CD4-positive, alpha-beta T cell (primary cell): ENCODE measurements at regions not wholly inside any gene's neighbourhood (a gene's known extent, or its start where the extent isn't known, plus 50 kb on each side); places are given as distances from the start of the nearest gene placed in this dataset.

ENCODE experiments used
- ATAC-seq: fragments of 200-7000 bp; cut with Tn5 transposase; one replicate; pipeline ENCODE4 v1.10.0; 2022; ENCODE audit warnings: mild to moderate bottlenecking; ENCODE audit not compliant: poor library complexity
- CTCF ChIA-PET: fragments of 350-600 bp; sonication (Branson Sonifier 250); formaldehyde crosslinking; loops from one replicate; lab custom pipeline; 2021; ENCODE audit warnings: antibody characterized with exemption, inconsistent platforms; lab: Charles Lee
- POLR2A ChIA-PET: fragments of 350-600 bp; sonication (Branson Sonifier 250); formaldehyde crosslinking; loops from one replicate; lab custom pipeline; 2021; ENCODE audit warnings: antibody characterized with exemption, inconsistent platforms; lab: Charles Lee
- DNase-seq, 14 experiments: peaks; one replicate each; pipeline ENCODE4 v3.0.0-alpha.2; 2013 to 2020; ENCODE audit warnings: mixed read lengths in 2 of 14
- H3K27ac ChIP-seq, 2 donors: one replicate each; pipeline versions ENCODE4 v1.5.1 to v1.7.0; 2013; ENCODE audit warnings: low read length in 2 of 2, low read depth in 1 of 2, mild to moderate bottlenecking in 1 of 2
- H3K27me3 ChIP-seq, 2 experiments: 1 replicate in 1 of 2; 2 replicates in 1 of 2; pipeline versions ENCODE4 v1.6.1 to v1.7.0; 2013; ENCODE audit warnings: low read length in 2 of 2, control low read depth in 1 of 2, mild to moderate bottlenecking in 1 of 2, moderate library complexity in 1 of 2; ENCODE audit not compliant: insufficient read depth in 2 of 2, control insufficient read depth in 1 of 2
- H3K36me3 ChIP-seq: one replicate; pipeline ENCODE4 v1.6.1; 2013; ENCODE audit warnings: low read length, control low read depth; ENCODE audit not compliant: insufficient read depth
- H3K4me1 ChIP-seq: one replicate; pipeline ENCODE4 v1.6.1; 2013; ENCODE audit warnings: low read length, control low read depth; ENCODE audit not compliant: insufficient read depth
- H3K4me3 ChIP-seq: one replicate; pipeline ENCODE4 v1.5.1; 2013; ENCODE audit warnings: mild to moderate bottlenecking, low read length, moderate library complexity
- H3K9me3 ChIP-seq, 2 experiments: 1 replicate in 1 of 2; 2 replicates in 1 of 2; pipeline versions ENCODE4 v1.6.1 to v1.7.0; 2013; ENCODE audit warnings: low read length in 2 of 2, mild to moderate bottlenecking in 2 of 2, control low read depth in 1 of 2, moderate library complexity in 1 of 2; ENCODE audit not compliant: control insufficient read depth in 1 of 2, insufficient read depth in 1 of 2
- H3K27ac Mint-ChIP-seq: one replicate; pipeline ENCODE4 v1.8.0; 2020; ENCODE audit warnings: mixed read lengths
- H3K27me3 Mint-ChIP-seq: one replicate; pipeline ENCODE4 v1.8.0; 2021; ENCODE audit warnings: mixed read lengths
- H3K36me3 Mint-ChIP-seq: one replicate; pipeline ENCODE4 v1.8.0; 2021; ENCODE audit warnings: low read depth, mixed read lengths
- H3K4me1 Mint-ChIP-seq: one replicate; pipeline ENCODE4 v1.8.0; 2021; ENCODE audit warnings: low read depth, mixed read lengths
- H3K4me3 Mint-ChIP-seq: one replicate; pipeline ENCODE4 v1.8.0; 2020; ENCODE audit warnings: mild to moderate bottlenecking, mixed read lengths
- H3K9me3 Mint-ChIP-seq: one replicate; pipeline ENCODE4 v1.8.0; 2020; ENCODE audit warnings: mixed read lengths
- intact Hi-C, 2 experiments: fragments of 100-400 bp; cut with DNase I in 1 of 2; cut with micrococcal nuclease in 1 of 2; formaldehyde crosslinking; loops; one replicate each; pipeline versions ENCODE4 v1.15.1 to v1.9.0; 2023 to 2025; cut with DNase I, micrococcal nuclease
- TF ChIP-seq, protein P1 (sequence below): fragments of 200-600 bp; IDR thresholded peaks from one replicate; pipeline ENCODE4 v1.8.0; 2022; ENCODE audit warnings: antibody characterized with exemption, mild to moderate bottlenecking

DNA sequence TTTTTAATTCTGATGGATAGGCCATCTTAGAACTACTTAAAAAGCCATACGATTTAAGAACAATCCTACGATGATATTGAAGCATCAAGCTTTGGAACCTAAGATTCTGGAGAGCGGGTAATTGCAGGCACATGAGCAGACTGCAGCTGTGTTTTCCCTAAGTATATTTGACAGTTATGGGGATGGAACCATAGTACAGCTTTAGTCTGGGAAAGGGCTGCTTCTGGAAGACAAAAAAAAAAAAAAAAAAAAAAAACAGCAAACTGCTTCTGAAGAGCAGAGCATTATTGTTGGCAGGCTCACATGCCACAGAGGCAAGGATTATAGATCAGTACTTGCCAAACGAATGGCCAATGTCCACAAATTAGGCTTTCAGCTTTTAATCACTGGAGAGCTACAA, 1618.7 kb downstream of the AMY1C start:
- ATAC-seq = no peak
- H3K27me3 ChIP-seq = no peaks in the 10 kb centered on the region
- CTCF ChIA-PET = no interaction called here

DNA sequence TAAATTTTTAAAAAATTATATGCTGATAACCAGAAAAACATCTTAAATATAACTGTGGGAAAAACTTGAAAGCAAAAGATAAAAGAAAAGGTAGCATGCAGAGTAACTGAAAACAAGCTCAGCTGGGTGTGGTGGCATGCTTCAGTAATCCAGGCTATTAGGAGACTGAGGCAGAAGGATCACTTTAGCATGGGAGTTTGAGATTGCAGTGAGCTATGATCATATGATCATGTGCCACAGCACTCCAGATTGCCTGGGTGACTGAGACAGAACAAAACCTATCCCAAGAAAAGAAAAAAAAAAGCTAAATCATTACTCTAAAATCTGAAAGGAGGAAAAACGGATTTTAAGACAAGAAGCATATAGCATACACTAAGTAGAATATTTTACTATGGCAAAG, 1624.0 kb downstream of the AMY1C start:
- Histone ChIP-seq H3K4me1 (no peaks in the 10 kb centered on the region), H3K36me3 (no peaks in the 10 kb centered on the region), H3K27me3 (no peaks in the 10 kb centered on the region), H3K9me3 (peaks cover 0 to 10% of the 10 kb centered on the region in 2 experiments), H3K27ac (no peak overlapping the region), H3K4me3 (no peak overlapping the region)
- DNase-seq (no peak), ATAC-seq (no peak)
- H3K27me3 Mint-ChIP-seq = no peaks in the 10 kb centered on the region
- intact Hi-C loops = no loop called here
- no peaks in the 10 kb centered on the region for H3K36me3 Mint-ChIP-seq
- H3K9me3 Mint-ChIP-seq = peaks cover 7% of the 10 kb centered on the region
- H3K4me1 Mint-ChIP-seq = no peaks in the 10 kb centered on the region
- CTCF ChIA-PET = no interaction called here
- POLR2A ChIA-PET = no interaction called here
- H3K27ac Mint-ChIP-seq = no peak overlapping the region
- no peak overlapping the region for H3K4me3 Mint-ChIP-seq
- TF ChIP-seq, protein P1, sequence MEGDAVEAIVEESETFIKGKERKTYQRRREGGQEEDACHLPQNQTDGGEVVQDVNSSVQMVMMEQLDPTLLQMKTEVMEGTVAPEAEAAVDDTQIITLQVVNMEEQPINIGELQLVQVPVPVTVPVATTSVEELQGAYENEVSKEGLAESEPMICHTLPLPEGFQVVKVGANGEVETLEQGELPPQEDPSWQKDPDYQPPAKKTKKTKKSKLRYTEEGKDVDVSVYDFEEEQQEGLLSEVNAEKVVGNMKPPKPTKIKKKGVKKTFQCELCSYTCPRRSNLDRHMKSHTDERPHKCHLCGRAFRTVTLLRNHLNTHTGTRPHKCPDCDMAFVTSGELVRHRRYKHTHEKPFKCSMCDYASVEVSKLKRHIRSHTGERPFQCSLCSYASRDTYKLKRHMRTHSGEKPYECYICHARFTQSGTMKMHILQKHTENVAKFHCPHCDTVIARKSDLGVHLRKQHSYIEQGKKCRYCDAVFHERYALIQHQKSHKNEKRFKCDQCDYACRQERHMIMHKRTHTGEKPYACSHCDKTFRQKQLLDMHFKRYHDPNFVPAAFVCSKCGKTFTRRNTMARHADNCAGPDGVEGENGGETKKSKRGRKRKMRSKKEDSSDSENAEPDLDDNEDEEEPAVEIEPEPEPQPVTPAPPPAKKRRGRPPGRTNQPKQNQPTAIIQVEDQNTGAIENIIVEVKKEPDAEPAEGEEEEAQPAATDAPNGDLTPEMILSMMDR = no peak

More for the DNA sequence above, 1618.7 kb downstream of the AMY1C start:
- H3K4me1 Mint-ChIP-seq = no peaks in the 10 kb centered on the region
- H3K27me3 Mint-ChIP-seq = no peaks in the 10 kb centered on the region
- H3K4me1 ChIP-seq = no peaks in the 10 kb centered on the region
- no peak overlapping the region for H3K4me3 ChIP-seq
- TF ChIP-seq, protein P1 = no peak
- POLR2A ChIA-PET = no interaction called here
- no peaks in the 10 kb centered on the region for H3K36me3 Mint-ChIP-seq
- H3K9me3 ChIP-seq = no peaks in the 10 kb centered on the region
- DNase-seq = no peak
- H3K36me3 ChIP-seq = no peaks in the 10 kb centered on the region
- H3K4me3 Mint-ChIP-seq = no peak overlapping the region
- no peak overlapping the region for H3K27ac ChIP-seq
- H3K9me3 Mint-ChIP-seq = peaks cover 7% of the 10 kb centered on the region
- H3K27ac Mint-ChIP-seq = no peak overlapping the region
- intact Hi-C loops = no loop called here

DNA sequence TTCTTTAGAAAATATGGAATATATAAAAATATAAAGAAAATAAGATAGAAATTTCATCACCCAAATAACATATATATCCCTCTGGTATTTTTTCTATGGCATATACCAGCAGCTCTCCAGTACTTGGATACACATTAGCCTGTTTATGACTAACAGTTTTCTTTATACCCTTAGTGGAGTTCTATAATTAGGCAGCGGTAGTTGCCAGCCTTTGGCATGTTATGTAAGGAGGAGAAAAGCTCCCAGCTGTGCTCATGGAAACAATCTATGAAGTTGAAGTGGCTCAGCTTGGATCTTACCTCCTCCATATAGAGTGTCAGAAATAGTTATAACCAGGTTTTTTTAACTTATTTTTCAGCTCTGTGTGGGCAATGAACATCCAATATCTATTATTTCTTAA, 1636.8 kb downstream of the AMY1C start:
- Mint-ChIP-seq H3K27me3 (no peaks in the 10 kb centered on the region), H3K36me3 (no peaks in the 10 kb centered on the region), H3K4me3 (no peak overlapping the region), H3K9me3 (peaks cover 14% of the 10 kb centered on the region), H3K27ac (no peak overlapping the region), H3K4me1 (no peaks in the 10 kb centered on the region)
- Histone ChIP-seq H3K4me3 (no peak overlapping the region), H3K27ac (no peak overlapping the region), H3K36me3 (no peaks in the 10 kb centered on the region), H3K9me3 (peaks cover 0 to 4% of the 10 kb centered on the region in 2 experiments), H3K4me1 (no peaks in the 10 kb centered on the region), H3K27me3 (no peaks in the 10 kb centered on the region)
- intact Hi-C loops = no loop called here
- CTCF ChIA-PET = no interaction called here
- DNase-seq = no peak
- POLR2A ChIA-PET = no interaction called here
- ATAC-seq = no peak
- TF ChIP-seq, protein P1 = no peak
